Tibial nerve (tissue), 4 donors: ENCODE measurements at regions not wholly inside any gene's neighbourhood (a gene's known extent, or its start where the extent isn't known, plus 50 kb on each side); places are given as distances from the start of the nearest gene placed in this dataset.

Experiments
- CTCF ChIP-seq, 5 experiments: fragments of 200-600 bp in 3 of 5; fragments of 450-650 bp in 2 of 5; sonication (generic) in 3 of 5; IDR thresholded peaks; one replicate each; pipeline ENCODE4 v1.5.1; 2016 to 2019; ENCODE audit warnings: antibody characterized with exemption in 5 of 5, mild to moderate bottlenecking in 3 of 5, moderate library complexity in 2 of 5
- EP300 ChIP-seq, 2 donors: sonication (generic); formaldehyde crosslinking; IDR thresholded peaks; one replicate each; pipeline ENCODE4 v1.6.1; 2017; ENCODE audit warnings: antibody characterized with exemption in 2 of 2, mild to moderate bottlenecking in 1 of 2
- POLR2A ChIP-seq, 2 donors: fragments of 450-650 bp; IDR thresholded peaks; one replicate each; pipeline ENCODE4 v1.6.1; 2017; ENCODE audit warnings: antibody characterized with exemption in 2 of 2, mild to moderate bottlenecking in 2 of 2, moderate library complexity in 2 of 2

- TF ChIP-seq CTCF (IDR thresholded peaks at IDR 0.05) (no peak), POLR2A (IDR thresholded peaks at IDR 0.05) (no peak), EP300 (IDR thresholded peaks at IDR 0.05) (no peak)
Measured at GRCh38 chr9:86652736-86653135, 294.6 kb downstream of the GAS1 start.
